ENCODE measurements at regions not wholly inside any gene's neighbourhood (a gene's known extent, or its start where the extent isn't known, plus 50 kb on each side); places are given as distances from the start of the nearest gene placed in this dataset.

DNA sequence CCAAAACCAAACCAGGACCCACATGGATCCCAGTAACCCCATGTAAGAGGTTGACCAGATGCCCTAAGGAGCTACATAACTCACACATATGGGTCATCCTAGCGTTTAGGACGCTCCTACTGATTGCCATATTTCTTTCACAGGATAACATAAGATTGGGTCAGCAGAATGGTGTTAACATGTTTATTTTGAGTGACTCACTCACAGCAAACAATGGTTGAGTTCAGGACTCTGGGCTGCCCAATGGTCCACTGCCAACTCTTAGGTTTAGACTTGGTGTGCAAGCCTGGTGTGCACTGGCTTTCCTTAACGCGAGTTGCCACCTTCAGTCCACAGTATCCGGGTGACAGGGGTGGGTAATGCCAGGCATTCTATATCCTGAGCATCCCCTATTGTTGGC, 211.5 kb downstream of the GPAM start:
- DNase-seq = no peak

DNA sequence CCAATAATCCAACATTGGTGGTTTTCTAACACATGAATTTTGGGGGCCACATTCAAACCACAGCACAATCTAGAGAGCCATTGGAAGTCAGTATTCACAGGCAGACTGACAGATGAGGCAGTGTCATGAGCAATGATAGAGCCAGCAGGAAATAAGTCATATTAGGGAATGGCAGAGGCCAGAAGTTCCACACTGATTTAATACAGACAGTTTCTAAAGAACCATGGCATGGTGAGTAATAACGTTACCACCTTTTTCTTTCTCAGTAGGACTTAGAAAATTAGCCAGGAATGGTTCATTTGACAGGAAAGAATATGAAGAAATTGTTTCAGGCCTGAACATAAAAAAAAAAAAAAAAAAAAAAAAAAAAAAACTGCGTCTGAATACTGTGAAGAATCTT, 210.3 kb downstream of the GPAM start:
- no peak for DNase-seq

DNA sequence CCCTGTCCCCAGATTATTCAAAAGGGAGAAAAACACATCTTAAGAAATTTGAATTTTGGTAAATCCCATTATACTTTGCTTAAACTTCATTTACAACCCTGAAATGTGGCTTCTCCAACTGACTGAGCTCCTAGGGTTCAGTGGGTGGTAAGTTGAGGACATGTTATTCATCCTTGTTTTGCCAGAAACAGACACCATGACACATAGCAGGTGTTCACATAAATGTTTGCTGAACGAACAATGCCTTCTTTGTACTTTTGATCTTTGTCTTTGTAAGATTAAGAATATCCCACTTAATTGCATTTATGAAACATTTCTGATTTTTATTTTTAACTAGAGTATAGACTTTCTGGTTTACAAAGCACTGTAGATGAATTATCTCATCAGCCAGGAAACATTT, 209.7 kb downstream of the GPAM start:
- no peak for DNase-seq

DNA sequence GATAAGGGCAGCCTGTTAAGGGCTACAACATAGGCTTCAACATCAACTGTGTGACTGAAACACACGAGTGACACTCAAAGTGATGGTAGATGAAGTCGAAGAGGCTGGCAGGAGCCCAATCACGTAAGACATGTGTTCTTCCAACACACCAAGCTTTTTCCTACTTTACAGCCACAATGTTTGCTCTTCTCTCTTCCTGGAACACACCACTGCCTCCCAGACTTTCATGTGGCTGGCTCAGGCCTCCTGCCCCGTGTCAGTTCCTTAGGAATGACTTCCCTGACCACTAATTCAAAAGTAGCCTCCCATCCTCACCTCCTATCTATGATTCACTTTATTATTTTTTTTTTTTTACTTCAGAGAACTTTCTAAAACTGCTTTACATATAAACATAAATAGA, 209.2 kb downstream of the GPAM start:
- DNase-seq = no peak

DNA sequence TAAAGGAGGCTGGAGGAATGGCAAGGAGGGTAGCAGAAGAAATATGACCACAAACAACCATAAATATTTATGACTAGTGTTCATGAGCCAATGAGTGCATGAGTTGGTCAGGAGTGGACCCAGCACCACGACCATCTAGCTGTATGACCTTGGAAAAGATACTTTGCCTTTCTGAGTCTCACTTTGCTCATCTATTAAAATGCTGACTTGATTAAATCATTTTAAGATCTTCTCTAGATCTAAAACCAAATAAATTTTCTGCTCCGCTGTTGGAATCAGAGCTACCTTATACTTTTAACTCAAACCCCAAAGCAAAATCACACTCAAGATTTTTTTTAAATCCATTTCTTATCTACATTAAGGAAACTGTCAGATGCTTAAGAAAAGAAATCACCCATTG, 207.0 kb downstream of the GPAM start:
- no peak for DNase-seq

DNA sequence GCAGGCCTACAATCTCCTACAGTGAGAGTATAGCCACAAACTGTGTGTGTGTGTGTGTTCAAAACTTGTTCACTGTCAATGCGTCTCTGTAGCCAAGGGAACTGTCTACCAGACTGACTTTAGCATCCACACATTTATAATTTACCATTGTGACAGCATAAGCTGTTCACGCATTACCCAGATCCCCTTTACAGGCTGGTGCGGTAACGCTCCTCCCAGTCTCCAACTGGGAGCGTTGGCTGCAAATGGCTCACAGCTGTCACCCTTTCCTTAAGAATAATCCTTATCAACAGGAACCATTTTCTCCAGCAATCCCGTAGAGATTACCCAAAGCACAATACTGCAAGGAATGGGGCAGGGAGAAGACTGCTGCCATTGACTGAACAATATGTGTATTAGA, 199.5 kb downstream of the GPAM start:
- no peak for DNase-seq

DNA sequence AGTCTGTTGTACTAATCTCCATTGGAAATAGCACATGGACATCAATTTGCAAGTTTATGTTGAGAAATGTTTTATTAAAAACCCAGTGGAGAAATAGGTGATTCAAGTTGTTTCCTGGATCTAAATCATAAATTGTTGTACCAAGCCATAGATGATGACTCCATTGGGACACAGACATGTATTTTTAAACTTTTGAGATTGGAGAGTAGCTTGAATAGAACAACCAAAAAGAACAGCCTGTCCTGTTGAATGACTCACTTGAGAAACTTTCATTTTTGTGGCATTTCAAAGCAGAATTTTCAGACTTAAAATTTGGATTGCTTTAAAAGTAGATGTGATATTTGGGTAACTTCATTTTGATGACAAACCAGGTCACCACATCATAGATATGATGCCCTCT, 197.5 kb downstream of the GPAM start:
- no peak for DNase-seq

DNA sequence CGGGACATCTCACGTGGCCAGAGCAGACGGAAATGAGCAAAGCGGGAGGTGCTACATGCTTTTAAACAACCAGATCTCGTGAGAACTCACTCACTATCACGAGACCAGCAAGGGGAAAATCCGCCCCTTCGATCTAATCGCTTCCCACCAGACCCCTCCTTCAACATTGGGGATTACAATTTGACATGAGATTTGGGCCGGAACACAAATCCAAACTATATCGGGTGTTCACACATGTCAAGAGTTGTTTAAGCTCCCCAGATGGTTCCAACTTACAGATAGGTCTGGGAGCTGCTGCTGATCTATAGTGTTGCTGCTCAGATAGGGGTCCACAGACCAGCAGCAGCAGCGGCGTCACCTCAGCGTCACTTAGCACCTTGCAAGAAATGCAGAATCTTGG, 194.9 kb downstream of the GPAM start:
- DNase-seq = no peak

DNA sequence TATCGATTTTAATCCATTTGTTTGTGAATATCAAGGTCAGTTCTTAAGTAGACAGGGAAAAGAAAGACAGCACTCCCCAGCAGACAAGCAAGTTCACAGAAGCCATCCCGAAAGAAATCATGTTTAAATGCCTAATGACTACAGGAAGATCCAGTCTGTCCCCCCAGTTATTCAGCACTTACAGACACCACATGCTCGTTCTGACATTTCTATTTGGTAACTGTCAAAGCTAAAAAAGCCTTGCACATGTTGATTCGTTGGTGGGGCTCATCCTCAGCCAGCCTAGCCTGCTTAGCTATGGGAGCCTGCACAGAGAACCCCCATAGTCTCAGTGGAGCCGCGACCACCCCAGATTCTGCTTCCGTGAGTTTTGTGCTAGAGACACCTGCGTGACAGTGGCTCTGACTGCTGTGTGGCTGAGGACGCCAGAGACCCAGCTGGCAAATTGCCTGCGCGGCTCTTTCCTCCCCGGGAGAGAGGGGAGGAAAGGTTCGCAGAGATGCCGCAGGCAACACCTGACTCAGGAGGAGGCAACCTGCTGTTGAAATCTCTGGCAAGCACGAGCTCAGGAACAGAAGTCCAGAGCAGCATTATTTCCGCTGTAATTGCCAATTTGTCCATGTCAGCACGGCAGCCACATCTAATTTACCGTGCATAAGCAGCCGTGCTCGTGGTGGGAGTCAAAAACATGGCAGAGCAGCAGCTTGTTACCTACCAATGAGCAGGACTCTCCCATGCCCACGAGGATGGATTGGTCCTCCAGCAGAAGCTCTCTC, 194.2 kb downstream of the GPAM start:
- peak in 9 of 56 donors; percentile 3 to 48 (median 9) for DNase-seq

DNA sequence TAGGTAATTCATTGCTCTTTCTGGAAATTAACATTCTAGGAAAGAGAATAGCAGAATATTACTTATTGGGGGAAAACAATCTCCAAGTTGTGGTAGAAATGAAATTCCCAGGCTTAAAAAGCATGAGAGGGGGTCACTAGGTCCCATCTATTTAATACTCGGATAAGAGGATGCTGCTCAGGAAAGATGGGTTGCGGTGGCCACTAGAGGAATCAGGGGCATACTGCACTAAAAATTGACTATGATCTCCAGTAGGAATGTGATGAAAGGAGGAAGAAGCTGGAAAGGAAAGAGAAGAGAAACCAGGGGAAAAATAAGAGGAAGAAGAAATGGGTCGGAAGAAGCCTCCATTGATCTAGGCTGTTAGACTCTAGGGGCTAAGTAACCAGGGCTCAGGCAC, 192.8 kb downstream of the GPAM start:
- no peak for DNase-seq

DNA sequence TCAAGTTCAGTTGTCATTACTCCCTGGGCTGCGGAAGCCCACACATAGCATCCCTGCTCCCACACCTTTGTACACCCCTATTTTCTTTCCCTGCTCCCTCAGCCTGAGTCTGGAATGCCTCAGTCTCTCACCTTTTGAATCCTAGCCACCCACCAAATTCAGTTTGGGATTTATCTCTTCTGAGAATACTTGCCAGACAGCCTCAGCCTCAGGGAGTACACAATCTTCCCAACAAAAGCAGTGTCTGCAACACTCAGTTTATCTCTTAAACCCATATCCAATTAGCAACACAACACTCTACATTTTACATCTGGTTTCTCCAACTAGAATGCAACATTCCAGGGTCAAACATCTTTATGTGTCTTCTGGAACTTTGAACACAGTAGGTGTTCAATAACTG, 190.2 kb downstream of the GPAM start:
- no peak for DNase-seq

DNA sequence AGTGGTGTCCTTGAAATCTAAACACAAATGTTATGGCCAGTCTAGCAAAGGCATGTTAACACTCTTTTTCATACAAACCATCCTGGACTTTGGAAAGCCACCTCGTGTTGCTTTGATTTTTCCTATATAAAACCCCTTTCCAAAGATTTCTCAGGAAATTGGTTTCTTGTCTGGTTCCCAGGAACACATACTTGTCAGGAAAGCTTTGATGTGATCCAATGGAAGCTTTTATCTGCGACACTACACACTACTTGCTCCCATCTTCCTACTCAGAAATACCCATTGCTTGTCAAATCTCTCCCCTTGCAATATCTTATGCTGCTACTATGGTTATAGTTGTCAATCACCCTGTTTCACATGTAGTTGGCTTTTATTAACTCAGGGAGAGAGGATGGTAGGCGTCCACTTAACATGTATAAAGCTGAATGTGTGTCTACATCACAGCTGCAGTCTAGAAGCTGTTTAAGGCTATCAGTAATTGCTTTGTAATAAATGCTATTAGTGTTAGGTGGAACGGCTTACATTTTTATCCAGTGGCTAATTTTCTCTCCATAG, 189.6 kb downstream of the GPAM start:
- no peak for DNase-seq

DNA sequence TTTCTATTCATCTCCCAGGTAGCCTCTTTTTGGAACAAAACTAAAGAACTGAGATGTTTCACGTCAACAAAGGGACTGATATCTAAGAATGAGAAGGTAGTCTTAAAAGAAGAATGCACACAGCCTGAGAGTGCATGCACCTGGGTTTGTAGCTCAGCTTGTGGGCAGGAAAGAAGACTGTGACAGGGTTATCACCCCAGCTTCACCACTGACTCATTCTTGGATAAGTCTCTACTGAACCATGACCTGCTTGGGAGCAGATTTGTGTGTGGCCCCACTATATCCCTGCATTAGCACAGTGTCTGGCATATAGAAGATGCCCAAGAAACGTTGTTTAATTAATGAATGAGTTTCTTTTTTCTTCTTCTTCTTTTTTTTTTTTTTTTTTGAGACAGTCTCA, 187.5 kb downstream of the GPAM start:
- no peak for DNase-seq

DNA sequence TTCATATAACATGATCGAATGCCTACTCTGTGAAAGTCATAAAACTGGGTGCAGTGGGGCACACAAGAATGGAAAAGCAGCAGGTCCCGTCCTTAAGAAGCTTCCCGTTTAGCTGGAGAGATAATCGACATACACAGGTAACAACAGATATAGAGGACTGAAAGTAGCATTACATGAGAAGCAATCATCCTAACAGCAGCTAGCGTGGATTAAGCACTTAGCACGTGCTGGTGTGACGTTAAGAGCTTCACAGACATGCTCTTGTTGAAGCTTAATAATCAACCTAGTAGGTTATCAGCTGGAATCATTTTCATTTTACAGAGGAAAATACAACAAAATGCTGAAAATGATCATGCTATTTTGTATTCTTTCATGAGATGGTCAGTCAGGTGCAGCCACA, 184.8 kb downstream of the GPAM start:
- no peak for DNase-seq

DNA sequence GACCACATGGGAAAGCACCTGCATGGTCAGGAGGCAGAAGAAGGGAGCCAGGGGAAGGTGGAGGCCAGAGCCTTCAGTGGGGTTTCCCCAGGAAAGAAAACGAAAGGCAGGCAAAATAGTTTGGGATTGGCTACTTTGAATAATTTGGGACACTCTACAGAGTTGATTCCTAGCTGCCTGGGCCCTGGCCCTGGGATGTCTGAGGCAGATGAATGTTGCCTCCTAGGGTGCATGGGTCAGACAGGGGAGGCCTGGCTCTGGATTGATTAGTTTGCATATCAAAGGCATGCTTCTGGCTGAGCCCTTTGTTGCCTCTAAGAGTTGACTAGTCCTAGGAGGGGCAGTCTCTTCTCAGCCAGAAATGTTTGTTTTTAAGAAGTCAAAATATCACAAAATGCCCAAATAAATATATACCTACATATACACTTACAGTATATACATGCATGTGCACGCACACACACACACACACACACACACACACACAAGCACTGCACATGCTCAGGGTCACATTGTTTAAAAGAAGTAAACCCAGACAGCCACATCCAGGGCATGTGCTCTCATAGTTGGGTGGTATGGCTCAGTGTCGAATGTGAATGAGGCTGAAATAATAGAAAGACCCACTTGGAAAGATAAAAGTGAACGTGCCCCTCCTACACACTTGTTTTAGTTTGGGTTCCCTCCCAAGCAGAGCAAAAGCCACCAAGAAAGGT, 184.2 kb downstream of the GPAM start:
- DNase-seq = no peak

DNA sequence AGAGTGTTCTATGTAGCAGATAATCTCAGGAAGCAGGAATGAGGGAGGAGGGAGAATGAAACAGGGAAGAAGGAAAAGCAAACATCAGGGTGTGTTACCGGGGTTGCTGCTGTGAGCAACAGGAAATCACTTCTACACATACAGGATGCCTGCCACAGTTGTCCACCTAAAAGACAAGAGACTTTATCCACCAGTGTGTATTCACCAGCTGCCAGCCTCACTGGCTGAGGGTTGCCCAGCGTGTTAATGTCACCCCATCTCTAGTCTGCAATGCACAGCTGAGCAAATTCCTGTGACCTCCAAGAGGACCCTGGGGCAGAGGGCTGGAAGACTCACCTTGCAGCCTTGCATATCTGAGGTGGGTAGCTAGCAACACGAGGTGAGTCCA, 183.7 kb downstream of the GPAM start:
- no peak for DNase-seq

DNA sequence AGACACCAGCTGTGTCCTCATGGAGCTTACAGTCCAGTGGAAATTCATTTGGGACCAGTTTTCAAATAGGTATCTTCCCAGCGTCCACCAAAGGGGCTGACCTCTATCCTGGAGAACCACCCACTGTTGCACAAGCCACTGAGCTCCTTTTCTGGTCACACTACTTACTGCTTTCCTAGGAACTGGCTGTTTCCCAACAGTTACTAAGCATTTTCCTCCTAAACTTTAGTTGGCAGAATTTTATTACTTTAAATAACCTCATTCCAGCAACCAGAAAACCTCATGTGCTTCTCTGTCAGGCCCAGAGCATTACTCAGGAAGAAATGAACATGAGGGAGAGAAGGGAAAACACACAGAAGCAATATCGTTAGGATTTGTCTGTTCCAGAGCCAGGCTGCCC, 183.1 kb downstream of the GPAM start:
- DNase-seq = no peak

DNA sequence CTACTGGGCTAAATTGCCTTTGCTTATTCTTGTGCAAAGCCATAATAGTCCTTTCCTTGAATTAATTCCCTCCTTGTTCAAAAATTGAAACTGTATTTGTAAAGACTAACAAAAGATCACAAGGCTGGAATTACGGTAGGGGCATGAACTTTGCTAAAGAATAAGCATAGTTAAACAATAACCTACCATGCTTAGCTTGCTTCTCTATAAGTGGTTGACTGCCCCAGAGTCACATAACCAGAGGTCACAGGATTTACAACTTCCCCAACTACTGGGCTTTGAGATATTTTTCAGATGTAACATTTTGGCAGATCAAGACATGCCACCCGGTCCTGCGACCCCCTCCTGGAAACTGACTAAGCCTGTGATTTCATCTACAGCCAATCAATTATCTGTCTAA, 181.4 kb downstream of the GPAM start:
- DNase-seq = no peak

DNA sequence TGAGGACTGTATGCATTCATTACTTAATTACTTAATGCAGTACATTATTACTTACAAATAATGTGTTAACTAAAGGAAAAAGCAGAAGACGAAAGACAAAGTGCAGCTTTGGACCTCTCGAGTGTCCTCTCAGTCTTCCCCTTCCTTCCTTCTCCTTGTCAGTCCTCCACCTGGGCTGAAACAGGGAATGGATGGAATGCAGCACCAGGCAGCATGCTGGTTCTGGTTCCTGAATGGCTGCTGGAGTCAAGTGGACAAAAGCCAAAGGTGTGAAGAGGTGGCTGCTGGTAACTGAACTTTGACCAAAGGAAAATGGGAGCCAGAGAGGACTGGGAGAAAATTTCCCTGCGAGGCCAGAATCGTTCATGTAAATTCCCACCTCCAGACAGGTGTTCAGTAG, 179.5 kb downstream of the GPAM start:
- DNase-seq = no peak

DNA sequence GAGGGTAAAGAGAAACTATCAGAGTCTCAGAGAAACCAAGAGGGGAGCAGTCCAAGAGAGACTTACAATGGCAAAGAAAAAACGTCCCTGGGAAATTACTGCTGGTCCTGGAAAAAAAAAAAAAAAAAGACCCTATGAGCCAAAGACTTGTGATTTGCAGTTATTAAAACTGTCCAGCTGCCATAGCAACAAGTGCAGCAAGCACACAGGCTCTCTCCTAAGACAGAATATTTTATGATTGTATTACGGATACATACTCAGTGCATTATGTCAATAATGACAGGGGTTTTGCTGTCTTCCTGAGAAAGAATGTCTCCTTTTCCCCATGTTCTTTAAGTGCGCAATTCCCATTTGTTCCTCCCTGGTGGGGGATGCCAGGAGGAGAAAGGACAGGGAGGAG, 178.5 kb downstream of the GPAM start:
- DNase-seq = no peak

DNA sequence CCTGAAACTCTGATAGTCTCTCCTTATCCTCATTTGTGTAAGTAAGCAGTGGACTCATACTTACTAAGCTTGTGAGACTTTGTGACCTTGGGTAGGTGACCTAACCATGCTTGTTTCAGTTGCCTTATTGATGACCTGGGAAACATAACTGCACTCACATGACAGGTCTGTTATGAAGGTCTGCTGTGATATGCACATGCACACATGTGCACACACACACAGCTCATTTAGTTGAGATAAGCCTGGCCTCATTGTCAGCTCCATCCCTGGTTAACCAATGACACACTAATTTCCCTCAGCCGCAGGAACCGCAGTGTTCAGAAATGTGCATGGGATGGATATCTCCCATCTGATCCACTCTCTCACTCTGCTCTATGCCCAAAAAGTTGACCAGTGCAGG, 177.2 kb downstream of the GPAM start:
- no peak for DNase-seq

DNA sequence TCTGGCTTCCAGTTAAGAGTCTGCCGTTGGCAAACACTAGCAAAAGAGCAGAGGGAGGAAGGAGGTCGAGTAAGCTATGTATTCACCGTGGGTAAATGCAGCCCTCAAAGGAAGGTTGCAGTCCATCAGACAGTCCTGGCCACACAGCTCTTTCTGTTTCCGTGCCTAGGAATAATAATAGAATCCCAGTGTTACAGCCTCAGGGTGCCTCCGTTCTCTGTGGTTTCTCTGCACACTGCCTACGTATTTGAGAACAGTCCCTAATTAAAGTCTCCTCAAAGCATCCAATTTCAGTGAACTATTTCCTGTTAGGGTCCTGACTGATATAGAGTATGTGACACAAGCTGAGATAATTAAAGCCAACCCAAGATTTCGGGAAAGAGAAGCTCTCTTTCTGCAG, 176.7 kb downstream of the GPAM start:
- no peak for DNase-seq

DNA sequence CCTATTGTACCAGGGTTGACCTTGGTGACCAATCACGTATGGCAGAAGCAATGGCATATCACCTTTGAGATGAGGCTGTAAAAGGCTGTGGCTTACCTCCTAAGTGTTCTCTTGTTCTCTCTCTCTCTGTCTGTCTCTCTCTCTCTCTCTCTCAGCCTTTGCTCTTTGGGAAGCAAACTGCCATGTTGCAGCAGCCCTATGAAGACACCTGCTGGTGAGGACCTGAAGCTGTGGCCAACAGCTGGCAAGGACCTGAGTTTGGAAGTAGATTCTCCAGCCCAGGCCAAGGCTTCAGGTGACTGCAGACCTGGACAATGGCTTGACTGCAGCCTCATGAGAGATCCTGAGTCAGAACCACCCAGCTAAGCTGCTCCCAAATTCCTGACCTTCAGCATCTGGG, 161.4 kb downstream of the GPAM start:
- no peak for DNase-seq
